SK-N-SH (cell line): ENCODE measurements at regions not wholly inside any gene's neighbourhood (a gene's known extent, or its start where the extent isn't known, plus 50 kb on each side); places are given as distances from the start of the nearest gene placed in this dataset.

Source experiments
- CTCF ChIA-PET: fragments of 300-600, 350-600 bp; formaldehyde crosslinking; extraction: SDS; loops from one replicate; lab custom pipeline; 2021; lab: Yijun Ruan, JAX
- POLR2A ChIA-PET: fragments of 350-600 bp; sonication (Branson Sonifier 250); formaldehyde crosslinking; extraction: SDS; loops from one replicate; lab custom pipeline; 2020; ENCODE audit warnings: antibody characterized with exemption, inconsistent platforms; lab: Yijun Ruan, JAX
- DNase-seq: peaks from one replicate; pipeline ENCODE4 v3.0.0; 2012
- H2AFZ ChIP-seq: fragments of 200-600 bp; sonication (generic); 2 replicates; pipeline ENCODE4 v1.8.1; 2016; ENCODE audit warnings: antibody characterized with exemption, mild to moderate bottlenecking, low read depth
- H3F3A ChIP-seq: fragments of 200-600 bp; sonication (generic); replicated peaks from 2 replicates; pipeline ENCODE3; 2016; ENCODE audit warnings: antibody characterized with exemption, mild to moderate bottlenecking; ENCODE audit not compliant: insufficient read depth
- H3K27ac ChIP-seq, 2 experiments: fragments of 200-500 bp in 1 of 2; fragments of 200-600 bp in 1 of 2; sonication (Bioruptor generic) in 1 of 2; sonication (generic), shearing (Covaris generic) in 1 of 2; 2 replicates each; pipeline versions ENCODE4 v1.5.1 to v1.6.1; 2014 to 2016; ENCODE audit warnings: low read depth in 2 of 2, inconsistent platforms in 1 of 2, low read length in 1 of 2, mild to moderate bottlenecking in 1 of 2, mixed read lengths in 1 of 2
- H3K27me3 ChIP-seq: fragments of 200-600 bp; sonication (generic), shearing (Covaris generic); 2 replicates; pipeline ENCODE4 v1.6.1; 2016; ENCODE audit warnings: mixed run types; ENCODE audit not compliant: insufficient read depth
- H3K36me3 ChIP-seq, 2 experiments: fragments of 200-500 bp in 1 of 2; fragments of 200-600 bp in 1 of 2; sonication (Bioruptor generic) in 1 of 2; sonication (generic) in 1 of 2; replicated peaks in 1 of 2; 2 replicates each; pipeline versions ENCODE3 to v1.5.1; 2014 to 2016; ENCODE audit warnings: low read length in 1 of 2, mild to moderate bottlenecking in 1 of 2; ENCODE audit not compliant: insufficient read depth in 2 of 2, control insufficient read depth in 1 of 2
- H3K4me1 ChIP-seq, 2 experiments: fragments of 200-500 bp in 1 of 2; fragments of 200-600 bp in 1 of 2; sonication (Bioruptor generic) in 1 of 2; sonication (generic), shearing (Covaris generic) in 1 of 2; 2 replicates each; pipeline versions ENCODE4 v1.5.1 to v1.6.1; 2014 to 2016; ENCODE audit warnings: low read depth in 1 of 2, low read length in 1 of 2, mixed run types in 1 of 2; ENCODE audit not compliant: insufficient read depth in 2 of 2, control insufficient read depth in 1 of 2
- H3K4me2 ChIP-seq: fragments of 200-600 bp; sonication (generic), shearing (Covaris generic); 2 replicates; pipeline ENCODE4 v1.6.1; 2017; ENCODE audit warnings: mixed run types
- H3K4me3 ChIP-seq, 2 experiments: fragments of 200-500 bp in 1 of 2; fragments of 200-600 bp in 1 of 2; sonication (Bioruptor generic) in 1 of 2; sonication (generic), shearing (Covaris generic) in 1 of 2; 2 replicates each; pipeline versions ENCODE4 v1.5.1 to v1.8.1; 2014 to 2016; ENCODE audit warnings: low read depth in 2 of 2, inconsistent platforms in 1 of 2, low read length in 1 of 2, mild to moderate bottlenecking in 1 of 2, mixed read lengths in 1 of 2, moderate library complexity in 1 of 2
- H3K79me2 ChIP-seq: fragments of 200-600 bp; sonication (generic); 2 replicates; pipeline ENCODE4 v1.8.1; 2017; ENCODE audit warnings: mild to moderate bottlenecking; ENCODE audit not compliant: insufficient read depth
- H3K9ac ChIP-seq: fragments of 200-600 bp; sonication (generic); 2 replicates; pipeline ENCODE4 v1.6.1; 2017; ENCODE audit warnings: mixed run types
- H3K9me2 ChIP-seq: fragments of 200-600 bp; sonication (generic); 2 replicates; pipeline ENCODE4 v1.6.1; 2017; ENCODE audit warnings: mixed run types
- H3K9me3 ChIP-seq: fragments of 200-600 bp; sonication (generic); 2 replicates; pipeline ENCODE4 v1.6.1; 2017; ENCODE audit warnings: mixed run types, mild to moderate bottlenecking, moderate library complexity
- H4K20me1 ChIP-seq: fragments of 200-600 bp; sonication (generic); 2 replicates; pipeline ENCODE4 v1.6.1; 2017; ENCODE audit warnings: mild to moderate bottlenecking, mixed run types; ENCODE audit not compliant: insufficient read depth
- EP300 ChIP-seq, 2 experiments: IDR thresholded peaks; 2 replicates each; pipeline versions ENCODE4 v1.4.0 to v1.6.1; 2012; ENCODE audit warnings: borderline replicate concordance in 1 of 2, low read depth in 1 of 2, low read length in 1 of 2
- FOSL2 ChIP-seq: IDR thresholded peaks from 2 replicates; pipeline ENCODE4 v1.4.0; 2012; ENCODE audit warnings: low read depth, mild to moderate bottlenecking, moderate library complexity, borderline replicate concordance
- FOXJ3 ChIP-seq: sonication (generic); formaldehyde crosslinking; IDR thresholded peaks from 2 replicates; pipeline ENCODE4 v1.5.1; 2020; ENCODE audit warnings: mild to moderate bottlenecking, missing genetic modification reagents
- FOXM1 ChIP-seq: IDR thresholded peaks from 2 replicates; pipeline ENCODE4 v1.4.0; 2012; ENCODE audit warnings: low read depth, mild to moderate bottlenecking
- GABPA ChIP-seq: IDR thresholded peaks from 2 replicates; pipeline ENCODE4 v1.4.0; 2012; ENCODE audit warnings: low read depth, mild to moderate bottlenecking
- IRF3 ChIP-seq: fragments of 150-350 bp; IDR thresholded peaks from 2 replicates; pipeline ENCODE4 v1.6.1; 2016; ENCODE audit warnings: mild to moderate bottlenecking, low read depth, low read length
- JUND ChIP-seq: IDR thresholded peaks from 2 replicates; pipeline ENCODE4 v1.4.0; 2012
- MXI1 ChIP-seq: IDR thresholded peaks from 2 replicates; pipeline ENCODE4 v1.6.1; 2012; ENCODE audit warnings: mild to moderate bottlenecking, low read depth, low read length, improper control_type of control experiment
- NFIC ChIP-seq: IDR thresholded peaks from 2 replicates; pipeline ENCODE4 v1.4.0; 2012; ENCODE audit warnings: borderline replicate concordance
- NRF1 ChIP-seq: IDR thresholded peaks from 2 replicates; pipeline ENCODE4 v1.6.1; 2012; ENCODE audit warnings: low read depth, mild to moderate bottlenecking, low read length
- PBX3 ChIP-seq: IDR thresholded peaks from 2 replicates; pipeline ENCODE4; 2012
- POLR2AphosphoS5 ChIP-seq: IDR thresholded peaks from 2 replicates; pipeline ENCODE4 v1.6.1; 2012; ENCODE audit warnings: low read depth, low read length
- RCOR1 ChIP-seq: fragments of 150-350 bp; IDR thresholded peaks from 2 replicates; pipeline ENCODE4 v1.6.1; 2017; ENCODE audit warnings: antibody characterized with exemption, low read length
- RFX5 ChIP-seq: IDR thresholded peaks from 2 replicates; pipeline ENCODE4 v1.6.1; 2012; ENCODE audit warnings: mild to moderate bottlenecking, improper control_type of control experiment, low read length
- RXRA ChIP-seq: IDR thresholded peaks from 2 replicates; pipeline ENCODE4 v1.4.0; 2012; ENCODE audit warnings: low read depth, mild to moderate bottlenecking, borderline replicate concordance
- SIN3A ChIP-seq: IDR thresholded peaks from 2 replicates; pipeline ENCODE4 v1.6.1; 2012; ENCODE audit warnings: low read depth, mild to moderate bottlenecking, low read length, moderate library complexity, borderline replicate concordance
- TCF12 ChIP-seq: IDR thresholded peaks from 2 replicates; pipeline ENCODE4 v1.4.0; 2012
- TEAD4 ChIP-seq: IDR thresholded peaks from 2 replicates; pipeline ENCODE4 v1.4.0; 2012; ENCODE audit warnings: mild to moderate bottlenecking, borderline replicate concordance; ENCODE audit not compliant: insufficient read depth
- USF1 ChIP-seq: IDR thresholded peaks from 2 replicates; pipeline ENCODE4 v1.4.0; 2012; ENCODE audit warnings: low read depth, borderline replicate concordance
- WGBS: methylation state at CpG from one replicate; pipeline ENCODE4 v1.1.6; 2017; ENCODE audit warnings: low lambda C conversion rate; 5-methylcytosine and 5-hydroxymethylcytosine counted together
- TF ChIP-seq, protein P1 (sequence below): fragments of 150-350 bp; IDR thresholded peaks from 2 replicates; pipeline ENCODE4 v1.6.1; 2017; ENCODE audit warnings: antibody characterized with exemption, low read length, low read depth, borderline replicate concordance

- no peak overlapping the region for H2AFZ ChIP-seq
- no peaks in the 10 kb centered on the region for H3K36me3 ChIP-seq
- no peaks in the 10 kb centered on the region for H3K27me3 ChIP-seq
- no peak overlapping the region for H3K4me3 ChIP-seq
- no peak for TF ChIP-seq FOXJ3 (CRISPR knock-in tag)
- H3K4me1 ChIP-seq, result peaks cover 0 to 9% of the 10 kb centered on the region in 2 experiments; a peak in 2 of 4 replicates
- ChIA-PET POLR2A (no interaction called here), CTCF (no interaction called here)
- peak overlapping the region in 1 of 2 experiments; percentile 93; a peak in 1 of 4 replicates for H3K27ac ChIP-seq
- H3K79me2 ChIP-seq, result no peaks in the 10 kb centered on the region
- no peak overlapping the region for H3K9ac ChIP-seq
- H3K9me3 ChIP-seq, result no peaks in the 10 kb centered on the region
- H3F3A ChIP-seq, result peaks cover 43% of the 10 kb centered on the region
- no peaks in the 10 kb centered on the region for H3K9me2 ChIP-seq
- DNase-seq, result no peak
- WGBS, result 97% methylated on average over 3 of the region's 3 CpGs
- H4K20me1 ChIP-seq, result no peaks in the 10 kb centered on the region
- no peak overlapping the region for H3K4me2 ChIP-seq
Measured at GRCh38 chr1:67977756-67978155, 72.7 kb downstream of the DIRAS3 start.

DNA sequence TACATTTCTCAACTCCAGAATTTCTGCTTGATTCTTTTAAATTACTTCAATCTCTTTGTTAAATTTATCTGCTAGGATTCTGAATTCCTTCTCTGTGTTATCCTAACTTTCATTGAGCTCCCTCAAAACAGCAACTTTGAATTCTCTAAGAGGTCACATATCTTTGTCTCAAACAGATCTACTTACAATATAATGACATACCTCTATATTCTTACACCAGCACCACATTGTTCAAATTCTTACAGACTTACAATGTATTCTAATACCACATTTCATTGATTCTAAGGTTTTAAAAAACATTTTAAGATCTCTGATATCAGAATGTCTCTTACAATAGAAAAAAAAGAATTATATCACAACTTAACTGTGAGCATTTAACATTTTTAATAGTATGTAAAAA is 77.4 kb downstream of the DIRAS3 start:
- H3K27ac ChIP-seq, result no peak overlapping the region
- H3K4me1 ChIP-seq, result peaks cover 0 to 4% of the 10 kb centered on the region in 2 experiments; a peak in 1 of 4 replicates
- H3F3A ChIP-seq, result peaks cover 32% of the 10 kb centered on the region
- POLR2A ChIA-PET, result no interaction called here
- no peak overlapping the region for H3K4me3 ChIP-seq
- CTCF ChIA-PET, result no interaction called here
- no peaks in the 10 kb centered on the region for H4K20me1 ChIP-seq
- TF ChIP-seq GABPA (no peak), FOXJ3 (CRISPR knock-in tag) (no peak), RXRA (no peak), TCF12 (0 out of 2 replicates have a peak, but pooled peaks have one; percentile 8), SIN3A (no peak), EP300 (IDR thresholded peaks at IDR 0.05; ENCODE audit: borderline replicate concordance in 1 of 2, low read depth in 1 of 2, low read length in 1 of 2) (0 out of 4 replicates have a peak, but pooled peaks of 1 of the 2 experiments have one; percentile 17), RFX5 (no peak), MXI1 (no peak)
- TF ChIP-seq, protein P1, sequence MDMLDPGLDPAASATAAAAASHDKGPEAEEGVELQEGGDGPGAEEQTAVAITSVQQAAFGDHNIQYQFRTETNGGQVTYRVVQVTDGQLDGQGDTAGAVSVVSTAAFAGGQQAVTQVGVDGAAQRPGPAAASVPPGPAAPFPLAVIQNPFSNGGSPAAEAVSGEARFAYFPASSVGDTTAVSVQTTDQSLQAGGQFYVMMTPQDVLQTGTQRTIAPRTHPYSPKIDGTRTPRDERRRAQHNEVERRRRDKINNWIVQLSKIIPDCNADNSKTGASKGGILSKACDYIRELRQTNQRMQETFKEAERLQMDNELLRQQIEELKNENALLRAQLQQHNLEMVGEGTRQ, result no peak
- no peaks in the 10 kb centered on the region for H3K9me2 ChIP-seq
- no peaks in the 10 kb centered on the region for H3K27me3 ChIP-seq
- DNase-seq, result no peak
- H3K36me3 ChIP-seq, result no peaks in the 10 kb centered on the region
- H3K9me3 ChIP-seq, result no peaks in the 10 kb centered on the region
- H3K9ac ChIP-seq, result no peak overlapping the region
- H2AFZ ChIP-seq, result no peak overlapping the region
- no peak overlapping the region for H3K4me2 ChIP-seq
- H3K79me2 ChIP-seq, result no peaks in the 10 kb centered on the region

- Histone ChIP-seq H3K4me2 (peak overlapping the region; percentile 36; the same call in 1 of the 2 replicates), H3K9me2 (no peaks in the 10 kb centered on the region), H3K27ac (peak overlapping the region in 1 of 2 experiments; percentile 94; a peak in 2 of 4 replicates), H3K4me1 (peaks cover 0 to 4% of the 10 kb centered on the region in 2 experiments; a peak in 1 of 4 replicates), H3K4me3 (no peak overlapping the region; a peak in 1 of 4 replicates), H2AFZ (no peak overlapping the region), H3K36me3 (no peaks in the 10 kb centered on the region), H3K27me3 (no peaks in the 10 kb centered on the region), H3F3A (peaks cover 24% of the 10 kb centered on the region), H3K9me3 (no peaks in the 10 kb centered on the region), H3K9ac (peak overlapping the region; percentile 57; the same call in 1 of the 2 replicates), H4K20me1 (no peaks in the 10 kb centered on the region), H3K79me2 (no peaks in the 10 kb centered on the region)
- CTCF ChIA-PET, result no interaction called here
- no peak for DNase-seq
- POLR2A ChIA-PET, result no interaction called here
- WGBS, result 4% methylated on average over 2 of the region's 2 CpGs
- TF ChIP-seq GABPA (0 out of 2 replicates have a peak, but pooled peaks have one; percentile 12), IRF3 (no peak), FOSL2 (peak; percentile 100), TEAD4 (peak; percentile 87), NRF1 (no peak), POLR2AphosphoS5 (peak; percentile 94), PBX3 (peak; percentile 98), JUND (peak; percentile 100), NFIC (peak; percentile 80; the same call in 1 of the 2 replicates), FOXM1 (peak; percentile 86; the same call in 1 of the 2 replicates), EP300 (IDR thresholded peaks at IDR 0.05; ENCODE audit: borderline replicate concordance in 1 of 2, low read depth in 1 of 2, low read length in 1 of 2) (peak in 1 of 2 experiments; percentile 97; a peak in 2 of 4 replicates), USF1 (no peak), RCOR1 (no peak)
Measured at GRCh38 chr1:67970088-67970487, 80.3 kb downstream of the DIRAS3 start.
